ENCODE measurements at regions not wholly inside any gene's neighbourhood (a gene's known extent, or its start where the extent isn't known, plus 50 kb on each side); places are given as distances from the start of the nearest gene placed in this dataset.

GRCh38 chr12:94760786-94761185 lies 110.4 kb upstream of the TMCC3 start:
- no peak for TF ChIP-seq POLR2A (IDR thresholded peaks at IDR 0.05; ENCODE audit: low read depth, low read length)
- no peak for TF ChIP-seq EZH2 (IDR thresholded peaks at IDR 0.05; ENCODE audit: borderline replicate concordance, low read depth, low read length, severe bottlenecking)
- TF ChIP-seq CTCF (IDR thresholded peaks at IDR 0.05; ENCODE audit: extremely low read depth in 1 of 2, insufficient read depth in 1 of 2, low read depth in 1 of 2, low read length in 2 of 2) = no peak
